Tibial nerve (tissue), 4 donors: ENCODE measurements at regions not wholly inside any gene's neighbourhood (a gene's known extent, or its start where the extent isn't known, plus 50 kb on each side); places are given as distances from the start of the nearest gene placed in this dataset.

Source experiments
- DNase-seq, 2 donors: peaks; one replicate each; pipeline ENCODE4 v3.0.0-alpha.2; 2019; ENCODE audit warnings: low spot score in 2 of 2
- H3K27ac ChIP-seq, 4 donors: fragments of 200-600 bp; sonication (generic) in 3 of 4; one replicate each; pipeline ENCODE4 v1.5.1; 2017 to 2019; ENCODE audit warnings: mild to moderate bottlenecking in 1 of 4
- H3K27me3 ChIP-seq, 2 donors: fragments of 200-600 bp; sonication (generic) in 1 of 2; one replicate each; pipeline versions ENCODE4 v1.5.1 to v1.6.0; 2017 to 2019
- H3K36me3 ChIP-seq, 3 donors: fragments of 200-600 bp; sonication (generic); one replicate each; pipeline ENCODE4 v1.5.1; 2018 to 2019
- H3K4me1 ChIP-seq, 4 donors: fragments of 200-600 bp; sonication (generic) in 3 of 4; one replicate each; pipeline ENCODE4 v1.5.1; 2017 to 2019
- H3K4me3 ChIP-seq, 4 donors: fragments of 200-600 bp; sonication (generic) in 3 of 4; one replicate each; pipeline ENCODE4 v1.5.1; 2017 to 2019; ENCODE audit warnings: mild to moderate bottlenecking in 1 of 4, moderate library complexity in 1 of 4
- H3K9me3 ChIP-seq, 4 donors: fragments of 200-600 bp; sonication (generic) in 3 of 4; one replicate each; pipeline ENCODE4 v1.5.1; 2017 to 2019
- CTCF ChIP-seq, 5 experiments: fragments of 200-600 bp in 3 of 5; fragments of 450-650 bp in 2 of 5; sonication (generic) in 3 of 5; IDR thresholded peaks; one replicate each; pipeline ENCODE4 v1.5.1; 2016 to 2019; ENCODE audit warnings: antibody characterized with exemption in 5 of 5, mild to moderate bottlenecking in 3 of 5, moderate library complexity in 2 of 5
- EP300 ChIP-seq, 2 donors: sonication (generic); formaldehyde crosslinking; IDR thresholded peaks; one replicate each; pipeline ENCODE4 v1.6.1; 2017; ENCODE audit warnings: antibody characterized with exemption in 2 of 2, mild to moderate bottlenecking in 1 of 2
- POLR2A ChIP-seq, 2 donors: fragments of 450-650 bp; IDR thresholded peaks; one replicate each; pipeline ENCODE4 v1.6.1; 2017; ENCODE audit warnings: antibody characterized with exemption in 2 of 2, mild to moderate bottlenecking in 2 of 2, moderate library complexity in 2 of 2
- WGBS, 2 donors: methylation state at CpG; one replicate each; pipeline ENCODE4 v1.1.5; 2018; 5-methylcytosine and 5-hydroxymethylcytosine counted together

- Histone ChIP-seq H3K4me3 (no peak overlapping the region), H3K27ac (no peak overlapping the region), H3K4me1 (no peaks in the 10 kb centered on the region), H3K27me3 (no peaks in the 10 kb centered on the region), H3K36me3 (no peaks in the 10 kb centered on the region), H3K9me3 (no peaks in the 10 kb centered on the region)
- WGBS, 2 donors = 82 to 84% methylated on average over 2 of the region's 2 CpGs
- TF ChIP-seq CTCF (IDR thresholded peaks at IDR 0.05) (no peak), POLR2A (IDR thresholded peaks at IDR 0.05) (no peak), EP300 (IDR thresholded peaks at IDR 0.05) (no peak)
- no peak for DNase-seq
Measured at GRCh38 chr4:97270051-97270450, 873.2 kb downstream of the STPG2 start.

GRCh38 chr4:97279391-97279790 lies 863.9 kb downstream of the STPG2 start:
- TF ChIP-seq POLR2A (IDR thresholded peaks at IDR 0.05) = no peak
- no peak for TF ChIP-seq CTCF (IDR thresholded peaks at IDR 0.05)
- no peak for TF ChIP-seq EP300 (IDR thresholded peaks at IDR 0.05)
- Histone ChIP-seq H3K27ac (no peak overlapping the region), H3K4me1 (no peaks in the 10 kb centered on the region), H3K36me3 (no peaks in the 10 kb centered on the region), H3K9me3 (peaks cover 0 to 27% (median 0%) of the 10 kb centered on the region in 4 donors), H3K4me3 (no peak overlapping the region), H3K27me3 (no peaks in the 10 kb centered on the region)
- no peak for DNase-seq
- whole genome bisulfite sequencing, 2 donors = 59 to 61% methylated on average over 3 of the region's 3 CpGs

GRCh38 chr4:97300561-97300960 lies 842.7 kb downstream of the STPG2 start:
- TF ChIP-seq POLR2A (IDR thresholded peaks at IDR 0.05) = no peak
- TF ChIP-seq CTCF (IDR thresholded peaks at IDR 0.05) = no peak
- TF ChIP-seq EP300 (IDR thresholded peaks at IDR 0.05) = no peak
- DNase-seq = no peak
- no peaks in the 10 kb centered on the region for H3K36me3 ChIP-seq
- peaks cover 0 to 17% (median 5%) of the 10 kb centered on the region in 4 donors for H3K9me3 ChIP-seq
- no peaks in the 10 kb centered on the region for H3K4me1 ChIP-seq
- no peak overlapping the region for H3K27ac ChIP-seq
- no peaks in the 10 kb centered on the region for H3K27me3 ChIP-seq
- 81 to 84% methylated on average over 2 of the region's 2 CpGs for WGBS, 2 donors
- no peak overlapping the region for H3K4me3 ChIP-seq

- Histone ChIP-seq H3K27me3 (no peaks in the 10 kb centered on the region), H3K36me3 (no peaks in the 10 kb centered on the region), H3K9me3 (peaks cover 0 to 10% (median 5%) of the 10 kb centered on the region in 4 donors), H3K4me1 (no peaks in the 10 kb centered on the region), H3K27ac (no peak overlapping the region), H3K4me3 (no peak overlapping the region)
- no peak for DNase-seq
- no peak for TF ChIP-seq EP300 (IDR thresholded peaks at IDR 0.05)
- no peak for TF ChIP-seq POLR2A (IDR thresholded peaks at IDR 0.05)
- no peak for TF ChIP-seq CTCF (IDR thresholded peaks at IDR 0.05)
- 66 to 78% methylated on average over 2 of the region's 2 CpGs for WGBS, 2 donors
Measured at GRCh38 chr4:97305351-97305750, 837.9 kb downstream of the STPG2 start.

- TF ChIP-seq CTCF (IDR thresholded peaks at IDR 0.05) = no peak
- TF ChIP-seq POLR2A (IDR thresholded peaks at IDR 0.05) = no peak
- TF ChIP-seq EP300 (IDR thresholded peaks at IDR 0.05) = no peak
- H3K4me3 ChIP-seq = no peak overlapping the region
- H3K36me3 ChIP-seq = no peaks in the 10 kb centered on the region
- no peaks in the 10 kb centered on the region for H3K4me1 ChIP-seq
- no peak overlapping the region for H3K27ac ChIP-seq
- DNase-seq = no peak
- no peaks in the 10 kb centered on the region for H3K9me3 ChIP-seq
- no peaks in the 10 kb centered on the region for H3K27me3 ChIP-seq
Measured at GRCh38 chr4:97309121-97309520, 834.2 kb downstream of the STPG2 start.
